Activated T-helper 2 cell treated with anti-CD3 and anti-CD28 coated beads, Interferon-gamma antibody, Interleukin-2, Interleukin-4, amounts not matched to agents 10 μg/mL and 5 μg/mL and 100 μg/mL, durations not matched to agents 14 hours and 24 hours and 36 hours (primary cell): ENCODE measurements at regions not wholly inside any gene's neighbourhood (a gene's known extent, or its start where the extent isn't known, plus 50 kb on each side); places are given as distances from the start of the nearest gene placed in this dataset.
"Not testable (repeated sequence)": the region's sequence is repeated elsewhere in the genome, so short reads cannot be mapped to it uniquely, and the experiment has no call there.

Source experiments
- DNase-seq: peaks from one replicate; pipeline ENCODE4 v3.0.0; 2021; ENCODE audit warnings: low spot score
- H3K27ac Mint-ChIP-seq: one replicate; pipeline ENCODE4 v1.8.0; 2021; ENCODE audit warnings: mixed read lengths
- H3K27me3 Mint-ChIP-seq: one replicate; pipeline ENCODE4 v1.8.0; 2021; ENCODE audit warnings: low read depth, mixed read lengths
- H3K36me3 Mint-ChIP-seq: one replicate; pipeline ENCODE4 v1.8.0; 2021; ENCODE audit warnings: low read depth, mixed read lengths
- H3K4me1 Mint-ChIP-seq: one replicate; pipeline ENCODE4 v1.8.0; 2021; ENCODE audit warnings: low read depth, mixed read lengths
- H3K4me3 Mint-ChIP-seq: one replicate; pipeline ENCODE4 v1.8.0; 2021; ENCODE audit warnings: low read depth, mild to moderate bottlenecking, moderate library complexity, mixed read lengths
- H3K9me3 Mint-ChIP-seq: one replicate; pipeline ENCODE4 v1.8.0; 2021; ENCODE audit warnings: mixed read lengths
- intact Hi-C: fragments of 100-400 bp; cut with micrococcal nuclease; formaldehyde crosslinking; loops from one replicate; pipeline ENCODE4 v1.15.1; 2023

- intact Hi-C loops, result no loop called here
- Mint-ChIP-seq H3K4me1 (peaks cover 8% of the 10 kb centered on the region), H3K27ac (no peak overlapping the region), H3K36me3 (peaks cover 2% of the 10 kb centered on the region), H3K4me3 (no peak overlapping the region), H3K27me3 (peaks cover 27% of the 10 kb centered on the region), H3K9me3 (peaks cover 19% of the 10 kb centered on the region)
- no peak for DNase-seq
These were observed 81.4 kb upstream of the HES1 start for GRCh38 chr3:194054540-194054939.

- intact Hi-C loops, result no loop called here
- Mint-ChIP-seq H3K36me3 (peaks cover 2% of the 10 kb centered on the region), H3K4me1 (peaks cover 8% of the 10 kb centered on the region), H3K27ac (no peak overlapping the region), H3K4me3 (no peak overlapping the region), H3K27me3 (peaks cover 27% of the 10 kb centered on the region), H3K9me3 (peaks cover 19% of the 10 kb centered on the region)
- no peak for DNase-seq
These were observed 81.0 kb upstream of the HES1 start for GRCh38 chr3:194054961-194055360.

GRCh38 chr3:194056323-194056722 lies 79.6 kb upstream of the HES1 start:
- H3K4me3 Mint-ChIP-seq, DNase-seq, H3K36me3 Mint-ChIP-seq, H3K27ac Mint-ChIP-seq, H3K9me3 Mint-ChIP-seq, intact Hi-C loops, H3K4me1 Mint-ChIP-seq: not testable (repeated sequence)
- H3K27me3 Mint-ChIP-seq, result peaks cover 24% of the 10 kb centered on the region

DNA sequence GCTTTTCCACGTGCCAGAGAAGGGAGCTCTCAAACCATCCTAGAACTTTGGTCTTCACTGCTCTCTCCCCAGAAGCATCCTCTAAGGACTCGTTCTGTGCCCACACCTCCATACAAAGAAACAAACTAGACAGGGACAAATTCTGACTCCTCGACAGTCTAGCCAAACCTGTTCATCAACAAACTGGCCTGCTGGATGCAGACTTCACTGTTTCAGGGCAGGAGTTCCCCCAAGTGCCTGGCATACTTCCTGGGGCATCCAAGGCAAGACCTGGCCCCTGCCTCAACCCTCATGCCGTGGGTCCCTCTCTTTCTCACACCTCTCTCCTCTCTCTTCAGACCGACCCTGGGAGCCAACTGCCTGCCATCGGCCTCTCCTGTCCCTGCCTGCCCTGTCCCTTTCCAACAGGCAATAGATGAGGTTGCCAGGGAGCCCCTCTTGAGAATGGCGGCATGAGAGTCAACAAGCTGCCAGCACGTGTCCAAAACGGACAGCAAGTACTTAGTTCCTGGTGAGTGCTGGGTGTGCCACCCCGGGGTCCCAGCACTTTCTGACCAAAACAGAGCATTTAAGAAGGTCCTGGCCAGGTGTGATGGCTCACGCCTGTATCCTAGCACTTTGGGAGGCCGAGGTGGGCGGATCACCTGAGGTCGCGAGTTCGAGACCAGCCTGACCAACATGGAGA lies 79.1 kb upstream of the HES1 start:
- Mint-ChIP-seq H3K27ac (no peak overlapping the region), H3K4me3 (no peak overlapping the region), H3K9me3 (peaks cover 2% of the 10 kb centered on the region), H3K36me3 (no peaks in the 10 kb centered on the region), H3K4me1 (peaks cover 8% of the 10 kb centered on the region), H3K27me3 (peaks cover 26% of the 10 kb centered on the region)
- DNase-seq, result no peak
- intact Hi-C loops, result no loop called here

GRCh38 chr3:194057570-194058188 lies 78.3 kb upstream of the HES1 start:
- H3K27me3 Mint-ChIP-seq, result peaks cover 25% of the 10 kb centered on the region
- intact Hi-C loops, result no loop called here

DNA sequence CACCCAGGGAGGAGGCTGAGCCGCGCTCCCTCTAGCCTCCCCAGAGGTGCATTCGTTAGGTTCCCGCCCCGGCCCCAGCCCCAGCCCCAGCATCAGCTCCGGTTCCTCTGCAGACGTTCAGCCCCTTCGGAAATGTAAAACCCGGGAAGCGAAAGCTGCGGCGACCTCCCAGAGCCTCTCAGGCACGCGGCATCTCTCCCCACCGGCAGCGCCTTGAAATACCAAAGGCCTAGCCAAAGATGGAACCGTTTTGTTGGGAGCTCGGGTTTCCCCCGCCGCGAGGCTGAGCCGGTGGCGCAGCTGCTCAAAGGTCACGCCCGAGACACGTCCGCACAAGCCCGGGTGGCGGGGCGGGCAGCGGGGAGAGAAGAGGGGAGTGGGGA lies 77.8 kb upstream of the HES1 start:
- Mint-ChIP-seq H3K27me3 (peaks cover 21% of the 10 kb centered on the region), H3K36me3 (no peaks in the 10 kb centered on the region), H3K4me1 (peaks cover 8% of the 10 kb centered on the region), H3K4me3 (peak overlapping the region; percentile 34), H3K9me3 (no peaks in the 10 kb centered on the region), H3K27ac (no peak overlapping the region)
- peak; percentile 14 for DNase-seq
- intact Hi-C loops, result no loop called here

More at GRCh38 chr3:194057570-194058188, 78.3 kb upstream of the HES1 start:
- Mint-ChIP-seq H3K4me3 (peak overlapping the region; percentile 34), H3K9me3 (no peaks in the 10 kb centered on the region), H3K4me1 (peaks cover 8% of the 10 kb centered on the region), H3K36me3 (no peaks in the 10 kb centered on the region), H3K27ac (no peak overlapping the region)
- no peak for DNase-seq

GRCh38 chr3:194058753-194059152 lies 77.2 kb upstream of the HES1 start:
- intact Hi-C loops, result no loop called here
- H3K4me1 Mint-ChIP-seq, result peaks cover 8% of the 10 kb centered on the region
- H3K27ac Mint-ChIP-seq, result no peak overlapping the region
- no peak overlapping the region for H3K4me3 Mint-ChIP-seq
- H3K27me3 Mint-ChIP-seq, result peaks cover 19% of the 10 kb centered on the region
- no peaks in the 10 kb centered on the region for H3K9me3 Mint-ChIP-seq
- no peaks in the 10 kb centered on the region for H3K36me3 Mint-ChIP-seq
- no peak for DNase-seq

DNA sequence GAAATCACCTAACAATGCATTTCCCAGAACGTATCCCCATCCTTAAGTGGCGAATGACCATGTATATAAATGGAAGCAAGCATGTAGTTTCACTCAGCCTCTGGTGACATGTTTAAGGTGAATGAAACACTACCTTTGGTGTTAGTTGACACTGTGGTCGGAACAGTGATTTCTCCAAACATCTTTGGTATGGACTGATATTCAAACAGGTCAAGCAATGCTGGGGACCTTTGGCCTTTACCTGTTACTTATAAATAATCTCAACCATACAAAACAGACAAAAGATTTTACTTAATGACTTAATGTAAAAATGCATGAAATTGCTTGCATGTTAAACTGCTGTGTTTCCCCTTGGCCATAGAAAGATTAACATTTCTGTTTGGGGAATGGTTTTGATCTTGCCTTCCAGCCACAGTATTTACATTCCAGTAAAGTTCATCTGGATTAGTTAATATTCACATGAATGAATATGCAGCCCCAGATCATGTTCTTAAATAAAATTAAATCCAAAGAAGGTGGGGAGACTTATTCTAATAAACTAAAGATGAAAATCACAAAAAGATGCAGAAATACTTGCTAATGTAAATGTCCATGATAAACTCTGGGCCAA lies 74.4 kb upstream of the HES1 start:
- intact Hi-C loops, result no loop called here
- Mint-ChIP-seq H3K27me3 (peaks cover 26% of the 10 kb centered on the region), H3K9me3 (no peaks in the 10 kb centered on the region), H3K4me1 (peaks cover 5% of the 10 kb centered on the region), H3K27ac (no peak overlapping the region), H3K4me3 (no peak overlapping the region), H3K36me3 (no peaks in the 10 kb centered on the region)
- DNase-seq, result no peak

DNA sequence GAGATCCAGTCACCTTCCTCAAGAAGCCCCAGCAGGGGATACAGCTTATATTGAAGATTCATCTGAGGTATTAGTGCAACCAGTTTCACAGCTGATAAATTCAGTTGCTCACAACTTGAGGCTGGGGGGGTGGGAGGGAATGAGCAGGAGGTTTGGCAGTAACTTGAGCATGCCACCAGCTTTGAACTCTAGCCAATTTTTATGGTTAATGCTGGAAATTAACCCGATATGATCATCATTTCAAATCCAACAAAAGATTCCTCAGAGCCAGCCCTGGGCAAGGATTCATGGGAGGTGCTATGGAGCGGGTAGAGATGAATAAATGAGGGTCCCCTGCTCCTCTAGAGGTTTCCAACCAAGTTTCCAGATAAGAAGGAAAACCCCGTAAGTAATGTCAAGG lies 73.1 kb upstream of the HES1 start:
- no peaks in the 10 kb centered on the region for H3K36me3 Mint-ChIP-seq
- H3K27ac Mint-ChIP-seq, result no peak overlapping the region
- peaks cover 36% of the 10 kb centered on the region for H3K27me3 Mint-ChIP-seq
- H3K9me3 Mint-ChIP-seq, result peaks cover 6% of the 10 kb centered on the region
- no peak for DNase-seq
- peaks cover 2% of the 10 kb centered on the region for H3K4me1 Mint-ChIP-seq
- intact Hi-C loops, result no loop called here
- no peak overlapping the region for H3K4me3 Mint-ChIP-seq

DNA sequence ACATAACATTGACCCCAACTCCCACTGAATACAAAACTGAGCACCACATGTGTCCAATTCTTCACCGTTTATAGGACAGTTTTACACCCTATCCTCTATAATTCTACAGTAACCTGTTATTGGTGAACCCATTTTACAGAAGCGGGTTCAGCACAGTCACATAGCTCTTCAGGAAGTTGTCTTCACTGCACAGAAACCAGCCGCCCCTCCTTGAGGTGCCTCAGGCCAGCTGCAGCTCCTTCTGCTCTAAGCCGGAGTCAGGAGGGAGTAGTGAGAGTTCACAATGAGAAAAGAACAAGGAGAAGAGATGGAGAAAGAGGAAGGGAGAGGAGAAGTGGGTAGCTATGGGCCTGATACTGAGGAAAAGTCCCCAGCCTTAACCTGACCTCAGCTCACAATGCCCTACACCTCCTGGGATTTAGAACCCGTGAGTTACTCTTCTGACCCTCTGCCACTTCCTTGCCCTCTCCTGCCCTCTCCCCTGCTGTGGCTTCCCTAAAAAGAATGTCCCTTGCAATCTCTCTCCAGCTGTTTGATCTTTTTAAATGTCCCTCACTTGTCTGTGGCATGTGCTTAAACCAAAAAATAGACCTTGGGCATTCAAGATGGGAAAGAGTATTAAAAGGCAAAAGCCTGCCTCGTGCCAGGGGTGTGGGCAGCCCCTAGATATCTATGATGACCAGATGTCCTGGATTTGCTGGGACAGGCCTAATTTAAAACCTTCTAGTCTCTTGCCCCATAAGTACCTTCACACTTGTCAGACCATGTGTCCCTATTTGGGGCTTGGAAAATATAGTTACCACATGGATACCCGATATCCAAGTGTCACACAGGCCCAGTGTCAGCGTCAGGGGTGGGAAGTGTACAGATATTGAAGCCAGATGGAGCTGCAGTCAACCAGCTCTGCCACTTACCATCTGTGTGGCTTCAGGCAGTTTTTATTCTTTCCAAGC lies 71.3 kb upstream of the HES1 start:
- no peak for DNase-seq
- Mint-ChIP-seq H3K4me3 (no peak overlapping the region), H3K27ac (no peak overlapping the region), H3K9me3 (peaks cover 10% of the 10 kb centered on the region), H3K27me3 (peaks cover 44% of the 10 kb centered on the region), H3K4me1 (peaks cover 4% of the 10 kb centered on the region), H3K36me3 (no peaks in the 10 kb centered on the region)
- intact Hi-C loops, result no loop called here

GRCh38 chr3:194067327-194067726 lies 68.6 kb upstream of the HES1 start:
- peaks cover 15% of the 10 kb centered on the region for H3K4me1 Mint-ChIP-seq
- not testable (repeated sequence) for H3K9me3 Mint-ChIP-seq
- H3K27me3 Mint-ChIP-seq, result peaks cover 55% of the 10 kb centered on the region

DNA sequence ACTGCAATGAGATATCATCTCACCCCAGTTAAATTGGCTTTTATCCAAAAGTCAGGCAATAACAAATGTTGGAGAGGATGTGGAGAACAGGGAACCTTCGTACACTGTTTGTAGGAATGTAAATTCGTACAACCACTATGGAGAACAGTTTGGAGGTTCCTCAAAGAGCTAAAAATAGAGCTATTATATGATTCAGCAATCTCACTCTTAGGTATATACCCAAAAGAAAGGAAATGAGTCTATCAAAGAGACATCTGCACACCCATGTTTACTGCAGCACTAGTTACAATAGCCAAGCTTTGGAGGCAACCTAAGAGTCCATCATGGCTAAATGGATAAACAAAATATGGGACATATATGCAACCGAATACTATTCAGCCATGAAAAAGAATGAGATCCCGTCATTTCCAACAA lies 68.0 kb upstream of the HES1 start:
- Mint-ChIP-seq H3K9me3 (peaks cover 10% of the 10 kb centered on the region), H3K36me3 (no peaks in the 10 kb centered on the region), H3K27ac (no peak overlapping the region), H3K27me3 (peaks cover 62% of the 10 kb centered on the region), H3K4me3 (no peak overlapping the region), H3K4me1 (peaks cover 20% of the 10 kb centered on the region)
- no peak for DNase-seq
- intact Hi-C loops, result no loop called here

More at GRCh38 chr3:194067327-194067726, 68.6 kb upstream of the HES1 start:
- DNase-seq, H3K27ac Mint-ChIP-seq, H3K36me3 Mint-ChIP-seq, intact Hi-C loops, H3K4me3 Mint-ChIP-seq: not testable (repeated sequence)
